GM12892 (cell line): ENCODE measurements at regions not wholly inside any gene's neighbourhood (a gene's known extent, or its start where the extent isn't known, plus 50 kb on each side); places are given as distances from the start of the nearest gene placed in this dataset.

Experiments
- POLR2A ChIP-seq: IDR thresholded peaks from 2 replicates; pipeline ENCODE4 v1.6.1; 2011; ENCODE audit warnings: low read depth, low read length, control low read depth
- POLR2AphosphoS5 ChIP-seq: IDR thresholded peaks from 2 replicates; pipeline ENCODE4 v1.6.1; 2011; ENCODE audit warnings: low read depth, low read length, control low read depth
- TAF1 ChIP-seq: IDR thresholded peaks from 2 replicates; pipeline ENCODE4 v1.6.1; 2011; ENCODE audit warnings: low read depth, mild to moderate bottlenecking, control low read depth, low read length, borderline replicate concordance

- TF ChIP-seq POLR2A (no peak), POLR2AphosphoS5 (no peak), TAF1 (no peak)
These were observed 93.8 kb downstream of the PMAIP1 start for GRCh38 chr18:59993560-59993959.
